ENCODE measurements at regions not wholly inside any gene's neighbourhood (a gene's known extent, or its start where the extent isn't known, plus 50 kb on each side); places are given as distances from the start of the nearest gene placed in this dataset.

DNA sequence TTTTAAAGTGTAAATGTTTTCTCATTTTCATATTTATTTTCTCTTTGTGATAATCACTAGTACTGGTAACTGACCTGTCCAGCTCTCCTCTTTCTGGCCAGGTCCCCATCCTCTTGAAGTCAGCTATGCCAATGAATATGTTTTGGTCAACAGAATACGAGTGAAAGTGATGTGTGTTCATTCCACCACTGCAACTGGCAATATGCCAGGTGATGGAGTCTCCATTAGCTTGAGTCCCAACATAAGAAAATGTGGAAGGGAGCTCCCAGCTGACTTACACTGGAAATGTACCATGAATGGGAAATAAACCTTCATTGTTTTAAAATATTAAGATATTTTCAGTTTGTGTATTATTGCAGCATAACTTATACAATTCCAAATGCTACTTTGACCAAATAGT, 75.8 kb downstream of the CCDC34 start:
- DNase-seq = no peak
- Histone ChIP-seq H3K27me3 (ENCODE audit: control insufficient read depth, insufficient read depth, low read length) (no peaks in the 10 kb centered on the region), H3K36me3 (replicated peaks; ENCODE audit: control insufficient read depth, insufficient read depth, low read length) (no peaks in the 10 kb centered on the region), H3K4me3 (ENCODE audit: insufficient read depth, low read depth, low read length) (no peak overlapping the region)

DNA sequence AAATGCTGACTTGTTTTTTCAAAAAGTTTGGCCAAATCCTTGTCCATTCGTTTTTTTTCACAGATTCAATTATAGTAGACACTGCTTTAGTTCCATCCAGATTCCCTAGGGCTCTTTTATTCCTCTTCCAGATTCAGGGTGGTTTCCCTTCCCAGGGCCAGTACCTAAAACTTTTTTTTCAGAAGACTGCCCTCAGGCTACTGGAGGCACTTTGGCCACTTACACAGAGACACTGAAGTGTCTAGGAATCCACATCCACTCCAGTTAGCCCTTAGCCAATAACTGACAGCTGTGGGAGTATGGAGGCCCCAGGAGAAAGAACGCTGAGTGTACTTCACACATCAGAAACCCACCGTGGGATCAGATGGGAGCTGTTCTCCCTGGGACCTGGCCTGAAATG, 77.3 kb downstream of the CCDC34 start:
- Histone ChIP-seq H3K4me3 (ENCODE audit: insufficient read depth, low read depth, low read length) (no peak overlapping the region), H3K27me3 (ENCODE audit: control insufficient read depth, insufficient read depth, low read length) (no peaks in the 10 kb centered on the region)

DNA sequence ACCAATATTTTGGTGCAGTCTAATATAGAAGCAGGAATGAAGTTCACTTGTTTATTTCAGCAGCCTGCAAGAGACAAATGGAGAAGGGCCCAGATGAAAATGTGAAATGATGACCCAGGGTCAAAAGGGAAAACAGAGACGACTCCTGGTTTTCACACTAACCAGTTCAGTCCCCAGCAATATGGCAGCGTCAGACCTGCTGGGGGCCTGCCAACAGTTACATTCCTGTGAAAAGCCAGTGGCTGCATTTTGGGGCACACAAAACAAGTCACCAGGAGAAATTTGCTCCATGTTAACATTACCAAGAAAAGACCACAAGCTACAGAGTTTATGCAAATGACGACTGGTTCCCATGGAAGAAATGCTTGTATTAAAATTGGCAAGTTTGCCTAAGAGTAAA, 80.2 kb downstream of the CCDC34 start:
- H3K4me3 ChIP-seq (ENCODE audit: insufficient read depth, low read depth, low read length) = no peak overlapping the region
- H3K36me3 ChIP-seq (replicated peaks; ENCODE audit: control insufficient read depth, insufficient read depth, low read length) = no peaks in the 10 kb centered on the region
- H3K27me3 ChIP-seq (ENCODE audit: control insufficient read depth, insufficient read depth, low read length) = no peaks in the 10 kb centered on the region
- no peak for DNase-seq

More for the DNA sequence above, 77.3 kb downstream of the CCDC34 start:
- no peak for DNase-seq
- H3K36me3 ChIP-seq (replicated peaks; ENCODE audit: control insufficient read depth, insufficient read depth, low read length) = no peaks in the 10 kb centered on the region

DNA sequence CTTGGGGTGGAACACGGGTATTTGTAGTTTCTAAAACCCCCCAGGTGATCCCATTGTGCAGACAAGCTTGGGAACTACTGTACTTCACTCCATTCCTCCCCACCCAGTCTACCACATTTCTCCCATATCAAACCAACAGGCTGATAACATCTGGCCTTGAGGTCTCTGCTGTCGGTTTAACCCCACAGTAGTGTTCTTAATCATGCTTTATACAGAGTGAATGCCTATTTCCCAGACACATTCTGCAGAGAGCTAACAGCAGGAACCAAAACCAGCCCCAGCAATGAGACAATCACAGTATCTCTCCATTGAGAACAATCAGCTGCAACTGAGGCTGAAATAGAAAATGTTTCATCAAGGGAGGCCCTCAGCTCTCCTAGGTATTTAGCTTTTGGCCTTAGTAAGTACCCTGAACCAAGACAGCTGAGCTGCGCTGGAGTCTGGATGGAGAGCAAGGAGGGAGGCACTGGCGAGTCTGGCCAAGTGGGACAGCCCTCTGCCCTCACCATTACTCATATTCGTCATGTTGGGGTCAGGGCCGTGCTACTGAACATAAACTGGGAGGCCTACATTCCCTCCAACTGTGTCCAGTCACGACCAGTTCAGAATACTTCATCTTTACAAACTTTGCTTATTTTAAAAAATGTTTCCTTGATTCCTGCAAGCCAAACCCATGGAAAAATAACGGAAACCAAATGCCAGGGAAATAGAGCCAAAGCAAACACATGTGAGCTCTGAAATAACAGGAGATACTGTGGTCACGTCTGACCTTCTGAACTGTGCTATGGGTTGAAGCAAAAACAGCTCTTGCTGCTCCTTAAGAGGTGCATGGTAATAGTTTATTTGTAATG, 81.0 kb downstream of the CCDC34 start:
- H3K36me3 ChIP-seq (replicated peaks; ENCODE audit: control insufficient read depth, insufficient read depth, low read length) = no peaks in the 10 kb centered on the region
- no peaks in the 10 kb centered on the region for H3K27me3 ChIP-seq (ENCODE audit: control insufficient read depth, insufficient read depth, low read length)
- no peak for DNase-seq
- no peak overlapping the region for H3K4me3 ChIP-seq (ENCODE audit: insufficient read depth, low read depth, low read length)

DNA sequence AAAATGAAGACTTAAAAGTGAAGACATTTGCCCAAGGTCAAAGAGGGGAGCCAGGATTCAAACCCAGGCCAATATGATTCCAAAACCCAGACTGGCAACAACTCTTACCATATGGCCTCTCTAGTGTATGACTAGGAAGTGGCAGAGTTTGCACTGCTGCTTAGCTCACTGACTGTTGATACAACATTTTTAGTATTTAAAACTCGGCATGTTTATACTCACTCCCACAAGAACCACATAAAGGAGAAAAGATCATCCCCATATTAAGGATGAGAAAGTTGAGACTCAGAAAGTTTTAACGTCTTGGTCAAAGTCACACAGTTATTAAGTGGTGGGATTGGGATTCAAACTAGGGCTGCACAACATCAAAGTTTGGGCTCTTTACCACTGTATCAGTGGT, 81.7 kb downstream of the CCDC34 start:
- no peak for DNase-seq
- no peaks in the 10 kb centered on the region for H3K36me3 ChIP-seq (replicated peaks; ENCODE audit: control insufficient read depth, insufficient read depth, low read length)
- H3K27me3 ChIP-seq (ENCODE audit: control insufficient read depth, insufficient read depth, low read length) = no peaks in the 10 kb centered on the region
- no peak overlapping the region for H3K4me3 ChIP-seq (ENCODE audit: insufficient read depth, low read depth, low read length)

DNA sequence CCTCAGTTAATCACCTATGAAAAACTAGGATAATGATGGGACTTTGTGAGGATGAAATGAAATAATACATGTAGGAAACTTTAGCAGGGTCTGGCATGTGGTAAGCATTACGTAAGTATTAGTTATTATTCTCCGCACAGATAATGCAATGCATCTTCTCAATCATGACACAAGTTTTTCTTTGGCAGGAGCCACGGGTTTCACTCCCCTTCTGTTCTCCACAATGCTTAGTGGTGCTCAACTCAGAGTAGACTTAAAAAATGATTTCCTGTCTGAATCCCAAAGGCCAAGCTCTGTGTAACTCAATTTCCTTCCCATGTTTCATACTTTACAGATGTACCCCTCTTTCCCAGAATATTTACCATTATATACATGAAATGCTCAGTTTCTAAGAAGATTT, 82.9 kb downstream of the CCDC34 start:
- no peak overlapping the region for H3K4me3 ChIP-seq (ENCODE audit: insufficient read depth, low read depth, low read length)
- H3K36me3 ChIP-seq (replicated peaks; ENCODE audit: control insufficient read depth, insufficient read depth, low read length) = no peaks in the 10 kb centered on the region
- no peak for DNase-seq
- H3K27me3 ChIP-seq (ENCODE audit: control insufficient read depth, insufficient read depth, low read length) = no peaks in the 10 kb centered on the region

DNA sequence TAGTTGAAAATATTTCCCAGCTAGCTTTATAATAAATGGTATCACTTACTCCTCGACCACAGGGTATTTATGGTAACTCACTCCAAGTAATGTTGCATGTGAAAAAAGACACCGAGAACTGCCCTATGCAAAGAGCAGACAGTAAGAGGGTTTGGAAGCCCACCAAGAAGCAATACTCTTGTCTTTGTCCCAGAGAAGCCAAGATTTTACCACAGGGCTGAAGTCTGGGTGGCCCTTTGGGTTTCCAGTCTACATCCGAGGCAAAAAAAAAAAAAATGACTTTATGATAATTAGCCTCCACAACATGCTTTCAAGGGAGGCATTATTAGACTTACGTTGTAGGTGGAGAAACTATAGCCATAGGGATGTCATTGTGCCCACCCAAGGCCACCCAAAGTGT, 83.6 kb downstream of the CCDC34 start:
- Histone ChIP-seq H3K4me3 (ENCODE audit: insufficient read depth, low read depth, low read length) (no peak overlapping the region), H3K27me3 (ENCODE audit: control insufficient read depth, insufficient read depth, low read length) (no peaks in the 10 kb centered on the region), H3K36me3 (replicated peaks; ENCODE audit: control insufficient read depth, insufficient read depth, low read length) (no peaks in the 10 kb centered on the region)
- DNase-seq = no peak

DNA sequence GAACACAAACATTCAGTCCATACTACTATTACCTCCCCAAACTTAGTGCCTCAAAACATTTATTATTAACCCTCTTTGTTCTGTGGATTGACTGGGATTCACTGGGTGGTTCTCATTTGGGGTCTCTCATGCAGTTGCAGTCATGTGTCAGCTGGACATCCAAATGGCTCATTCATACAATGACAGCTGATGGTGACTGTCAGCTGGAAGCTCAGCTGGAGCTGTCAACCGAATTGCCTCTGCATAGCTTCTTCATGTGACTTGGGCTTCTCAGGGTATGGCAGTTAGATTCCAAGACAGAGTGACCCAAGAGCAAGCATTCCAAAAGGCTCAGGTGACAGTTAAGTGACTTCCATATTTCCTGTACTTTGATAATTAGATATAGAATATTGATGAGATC, 85.2 kb downstream of the CCDC34 start:
- Histone ChIP-seq H3K27me3 (ENCODE audit: control insufficient read depth, insufficient read depth, low read length) (no peaks in the 10 kb centered on the region), H3K36me3 (replicated peaks; ENCODE audit: control insufficient read depth, insufficient read depth, low read length) (no peaks in the 10 kb centered on the region), H3K4me3 (ENCODE audit: insufficient read depth, low read depth, low read length) (no peak overlapping the region)
- no peak for DNase-seq

DNA sequence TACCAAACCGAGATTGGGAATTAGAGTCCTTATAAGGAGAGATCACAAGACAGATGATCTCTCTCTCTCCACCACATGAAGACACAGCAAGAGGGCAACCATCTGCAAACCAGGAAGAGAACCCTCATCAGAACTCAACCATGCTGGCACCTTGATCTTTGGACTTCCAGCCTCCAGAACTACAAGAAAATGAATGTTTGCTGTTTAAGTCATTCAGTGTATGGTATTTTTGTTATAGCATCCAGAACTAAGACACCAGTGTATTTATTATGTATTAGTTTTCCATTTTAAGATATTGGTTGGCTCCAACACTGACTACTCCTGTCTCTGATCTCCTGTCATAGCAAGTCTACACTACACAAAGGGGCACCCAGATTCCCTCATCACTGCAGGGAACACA, 86.9 kb downstream of the CCDC34 start:
- Histone ChIP-seq H3K27me3 (ENCODE audit: control insufficient read depth, insufficient read depth, low read length) (no peaks in the 10 kb centered on the region), H3K4me3 (ENCODE audit: insufficient read depth, low read depth, low read length) (no peak overlapping the region), H3K36me3 (replicated peaks; ENCODE audit: control insufficient read depth, insufficient read depth, low read length) (no peaks in the 10 kb centered on the region)
- DNase-seq = no peak

DNA sequence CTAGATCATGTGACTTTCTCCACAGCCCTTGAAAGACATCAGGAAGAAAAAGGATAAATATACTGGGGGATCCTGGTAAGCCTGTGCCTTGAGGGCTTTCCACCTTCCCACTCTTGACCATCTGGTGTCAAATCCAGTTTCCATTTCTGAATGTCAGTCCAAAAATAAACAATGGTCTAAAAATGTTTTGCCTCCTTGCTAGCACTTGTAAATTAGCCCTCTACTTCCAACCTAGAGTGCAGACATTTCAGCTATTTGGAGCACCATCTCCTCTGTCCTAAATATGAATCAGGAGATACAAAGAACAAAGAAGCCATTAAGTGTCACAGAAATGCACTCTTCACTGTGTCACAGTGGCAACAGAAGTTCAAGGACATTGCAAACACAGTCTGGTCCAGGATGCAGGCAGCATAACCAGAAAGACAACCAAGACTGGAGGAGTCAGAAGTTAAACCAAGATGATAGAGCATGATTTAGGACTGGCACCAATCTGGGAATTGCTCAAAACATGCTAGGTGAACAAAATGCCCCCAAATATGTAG, 88.1 kb downstream of the CCDC34 start:
- DNase-seq = no peak
- Histone ChIP-seq H3K27me3 (ENCODE audit: control insufficient read depth, insufficient read depth, low read length) (no peaks in the 10 kb centered on the region), H3K36me3 (replicated peaks; ENCODE audit: control insufficient read depth, insufficient read depth, low read length) (no peaks in the 10 kb centered on the region)

DNA sequence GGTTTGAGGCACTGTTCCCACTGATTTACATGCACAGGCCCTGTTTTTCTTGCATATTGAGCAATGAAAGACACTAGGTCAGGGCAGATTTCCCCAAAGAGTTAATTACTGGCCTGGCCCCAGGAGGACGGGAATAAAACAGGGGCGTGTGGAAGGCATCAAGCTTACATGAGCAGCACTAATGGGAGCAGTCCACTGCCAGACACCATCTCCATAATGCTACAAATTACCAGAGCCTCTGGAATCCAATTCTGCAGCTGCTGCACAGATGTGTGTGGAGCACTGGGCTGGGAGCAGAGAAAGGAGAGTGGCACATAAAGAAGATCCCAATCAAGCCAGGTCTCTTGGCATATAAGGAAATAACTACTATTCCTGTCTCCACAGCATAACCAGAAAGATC, 96.9 kb downstream of the CCDC34 start:
- no peaks in the 10 kb centered on the region for H3K36me3 ChIP-seq (replicated peaks; ENCODE audit: control insufficient read depth, insufficient read depth, low read length)
- no peak for DNase-seq

More for the DNA sequence above, 88.1 kb downstream of the CCDC34 start:
- no peak overlapping the region for H3K4me3 ChIP-seq (ENCODE audit: insufficient read depth, low read depth, low read length)

DNA sequence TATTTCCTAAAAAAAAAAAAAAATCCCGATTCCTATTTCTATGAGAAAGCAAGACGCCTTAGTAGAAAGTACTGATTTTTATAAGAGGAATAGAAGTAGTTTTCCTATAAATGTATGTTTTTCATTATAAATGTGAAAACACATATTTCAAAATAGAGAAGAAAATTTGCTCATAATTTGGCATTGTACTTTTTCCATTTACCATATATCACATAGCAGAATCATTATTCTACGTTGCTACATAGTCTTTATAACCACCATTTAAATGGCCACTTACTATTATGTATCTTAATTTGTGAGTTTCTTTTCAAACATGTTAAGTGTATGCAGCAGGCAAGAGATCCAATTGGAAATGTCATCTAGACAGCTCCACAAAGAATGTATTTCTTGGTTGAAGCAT, 99.0 kb downstream of the CCDC34 start:
- Histone ChIP-seq H3K27me3 (ENCODE audit: control insufficient read depth, insufficient read depth, low read length) (no peaks in the 10 kb centered on the region), H3K4me3 (ENCODE audit: insufficient read depth, low read depth, low read length) (no peak overlapping the region), H3K36me3 (replicated peaks; ENCODE audit: control insufficient read depth, insufficient read depth, low read length) (no peaks in the 10 kb centered on the region)
- DNase-seq = no peak

More for the DNA sequence above, 96.9 kb downstream of the CCDC34 start:
- no peak overlapping the region for H3K4me3 ChIP-seq (ENCODE audit: insufficient read depth, low read depth, low read length)
- no peaks in the 10 kb centered on the region for H3K27me3 ChIP-seq (ENCODE audit: control insufficient read depth, insufficient read depth, low read length)

DNA sequence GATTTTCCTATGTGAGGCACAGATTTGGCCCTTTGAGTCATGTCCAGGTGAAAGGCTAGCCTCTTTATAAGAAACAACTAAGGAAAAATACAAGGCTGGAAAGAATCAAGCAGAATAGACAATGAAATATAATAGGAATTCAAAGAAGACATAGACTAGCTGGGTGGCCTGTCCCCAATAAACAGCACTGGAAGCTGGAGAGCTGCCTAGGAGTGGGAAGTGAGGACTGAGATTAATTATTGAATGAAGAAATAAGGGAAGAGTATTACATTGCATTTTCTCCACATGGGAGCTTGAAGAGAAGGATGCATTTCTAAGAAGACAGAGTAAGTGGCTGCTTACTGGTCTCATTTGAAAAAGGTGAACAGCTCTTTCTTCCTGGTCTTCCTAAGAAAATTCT, 100.0 kb downstream of the CCDC34 start:
- Histone ChIP-seq H3K36me3 (replicated peaks; ENCODE audit: control insufficient read depth, insufficient read depth, low read length) (no peaks in the 10 kb centered on the region), H3K4me3 (ENCODE audit: insufficient read depth, low read depth, low read length) (no peak overlapping the region), H3K27me3 (ENCODE audit: control insufficient read depth, insufficient read depth, low read length) (no peaks in the 10 kb centered on the region)
- no peak for DNase-seq

DNA sequence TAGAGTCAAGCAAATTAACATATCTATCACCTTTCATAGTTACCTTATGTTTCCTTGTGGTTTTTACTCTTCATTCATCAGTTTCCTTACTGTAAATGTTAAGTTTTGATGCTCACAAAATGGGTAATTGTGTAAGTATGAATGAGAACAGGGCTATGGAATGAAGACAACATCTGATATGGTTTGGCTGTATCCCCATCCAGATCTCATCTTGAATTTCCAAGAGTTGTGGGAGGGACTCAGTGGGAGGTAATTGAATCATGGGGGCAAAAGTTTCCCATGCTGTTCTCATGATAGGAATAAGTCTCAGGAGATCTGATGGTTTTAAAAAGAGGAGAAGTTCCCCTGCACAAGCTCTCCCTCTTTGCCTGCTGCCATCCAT, 107.6 kb downstream of the CCDC34 start:
- H3K27me3 ChIP-seq (ENCODE audit: control insufficient read depth, insufficient read depth, low read length) = no peaks in the 10 kb centered on the region
- DNase-seq = no peak
- no peak overlapping the region for H3K4me3 ChIP-seq (ENCODE audit: insufficient read depth, low read depth, low read length)
- no peaks in the 10 kb centered on the region for H3K36me3 ChIP-seq (replicated peaks; ENCODE audit: control insufficient read depth, insufficient read depth, low read length)

DNA sequence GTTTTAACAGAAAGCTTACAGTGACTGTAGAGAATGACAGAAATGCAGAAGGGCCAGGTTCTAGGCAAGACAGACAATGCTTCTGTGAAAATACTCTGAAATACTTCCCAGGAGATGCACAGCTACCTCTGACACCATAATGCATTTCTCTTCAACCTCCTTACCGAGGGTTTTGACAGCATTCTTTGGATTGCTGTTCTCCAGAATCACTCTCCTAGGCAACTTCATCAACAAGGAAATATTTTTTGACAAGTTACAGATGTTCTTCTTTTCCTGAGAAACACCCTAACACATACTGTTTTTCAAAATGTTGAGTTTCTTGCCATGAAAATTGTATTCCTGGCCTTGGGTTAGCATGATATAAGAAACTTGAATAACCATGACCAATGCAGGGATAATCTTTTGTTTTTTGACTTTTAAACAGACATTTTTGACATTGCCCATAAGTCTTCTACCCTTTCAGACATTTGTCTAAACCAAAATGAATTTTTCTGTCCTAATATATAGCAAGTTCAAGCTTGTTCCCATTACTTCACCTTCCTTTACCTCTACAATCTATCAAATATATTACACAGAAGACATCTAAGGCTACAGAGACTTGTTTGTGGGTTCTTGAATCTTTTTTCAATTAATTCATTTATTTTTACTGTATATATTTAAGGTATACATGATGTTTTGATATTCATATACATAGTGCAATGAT, 108.1 kb downstream of the CCDC34 start:
- DNase-seq = no peak
- Histone ChIP-seq H3K4me3 (ENCODE audit: insufficient read depth, low read depth, low read length) (no peak overlapping the region), H3K27me3 (ENCODE audit: control insufficient read depth, insufficient read depth, low read length) (no peaks in the 10 kb centered on the region), H3K36me3 (replicated peaks; ENCODE audit: control insufficient read depth, insufficient read depth, low read length) (no peaks in the 10 kb centered on the region)

Data from H7 (cell line).